ENCODE measurements at regions not wholly inside any gene's neighbourhood (a gene's known extent, or its start where the extent isn't known, plus 50 kb on each side); places are given as distances from the start of the nearest gene placed in this dataset.

DNA sequence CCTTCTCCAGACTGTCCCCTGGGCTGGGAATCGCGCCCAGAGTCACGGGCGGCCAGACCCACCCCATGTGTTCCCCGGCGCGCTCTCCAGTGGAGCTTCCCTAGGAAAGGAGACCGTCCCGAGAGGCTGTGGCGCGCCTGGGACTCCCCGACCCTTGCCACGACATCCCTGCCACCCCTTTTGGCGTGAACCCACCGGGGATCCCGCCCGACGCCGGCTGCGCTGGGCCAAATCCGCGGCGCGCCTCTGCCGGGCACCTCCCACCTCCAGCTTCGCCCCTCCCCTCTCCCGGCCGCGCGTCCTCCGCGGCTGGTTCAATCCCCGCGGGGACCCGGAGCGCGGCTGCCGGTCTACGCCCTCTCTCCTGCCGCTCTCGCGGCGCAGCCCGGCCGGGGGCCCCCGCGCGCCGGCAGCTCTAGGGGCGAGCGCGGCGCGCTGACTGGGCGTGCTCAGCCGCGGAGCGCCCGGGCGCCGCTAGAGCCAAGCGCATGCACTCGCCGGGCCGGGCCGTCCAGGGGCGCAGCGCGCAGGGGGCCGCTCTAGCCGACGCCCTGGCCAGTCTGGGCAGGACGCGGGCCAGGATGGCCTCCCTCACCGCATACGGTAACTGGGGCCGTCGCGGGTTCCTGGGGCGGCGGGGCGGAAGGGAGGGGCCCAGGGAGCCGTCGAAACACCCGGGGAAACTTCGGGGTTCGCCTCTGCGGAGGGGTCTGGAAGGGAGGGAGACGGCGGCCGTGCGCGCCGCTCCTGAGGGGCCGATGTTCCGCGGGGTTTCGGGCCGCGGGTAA is 77.4 kb upstream of the ANO4 start:
- TF ChIP-seq, protein P1, sequence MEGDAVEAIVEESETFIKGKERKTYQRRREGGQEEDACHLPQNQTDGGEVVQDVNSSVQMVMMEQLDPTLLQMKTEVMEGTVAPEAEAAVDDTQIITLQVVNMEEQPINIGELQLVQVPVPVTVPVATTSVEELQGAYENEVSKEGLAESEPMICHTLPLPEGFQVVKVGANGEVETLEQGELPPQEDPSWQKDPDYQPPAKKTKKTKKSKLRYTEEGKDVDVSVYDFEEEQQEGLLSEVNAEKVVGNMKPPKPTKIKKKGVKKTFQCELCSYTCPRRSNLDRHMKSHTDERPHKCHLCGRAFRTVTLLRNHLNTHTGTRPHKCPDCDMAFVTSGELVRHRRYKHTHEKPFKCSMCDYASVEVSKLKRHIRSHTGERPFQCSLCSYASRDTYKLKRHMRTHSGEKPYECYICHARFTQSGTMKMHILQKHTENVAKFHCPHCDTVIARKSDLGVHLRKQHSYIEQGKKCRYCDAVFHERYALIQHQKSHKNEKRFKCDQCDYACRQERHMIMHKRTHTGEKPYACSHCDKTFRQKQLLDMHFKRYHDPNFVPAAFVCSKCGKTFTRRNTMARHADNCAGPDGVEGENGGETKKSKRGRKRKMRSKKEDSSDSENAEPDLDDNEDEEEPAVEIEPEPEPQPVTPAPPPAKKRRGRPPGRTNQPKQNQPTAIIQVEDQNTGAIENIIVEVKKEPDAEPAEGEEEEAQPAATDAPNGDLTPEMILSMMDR (IDR thresholded peaks at IDR 0.05; ENCODE audit: borderline replicate concordance, extremely low read depth, low read length, poor library complexity, severe bottlenecking): no peak
- TF ChIP-seq EZH2 (IDR thresholded peaks at IDR 0.05; ENCODE audit: borderline replicate concordance, low read depth, low read length, severe bottlenecking): no peak
